HepG2 (cell line): ENCODE measurements at regions not wholly inside any gene's neighbourhood (a gene's known extent, or its start where the extent isn't known, plus 50 kb on each side); places are given as distances from the start of the nearest gene placed in this dataset.

Experiments used
- ATAC-seq: fragments of 200-7000 bp; cut with Tn5 transposase; 3 replicates; pipeline ENCODE4 v1.9.1; 2020; ENCODE audit warnings: mild to moderate bottlenecking, moderate library complexity
- BruUV-seq: library from RNA; stranded (reverse); fragments of 400-500 nt; replicated peaks from 2 replicates; lab custom pipeline; 2021; lab: Mats Ljungman, UMichigan
- CTCF ChIA-PET: fragments of 300-600 bp; formaldehyde crosslinking; extraction: SDS; loops from one replicate; lab custom pipeline; 2021; ENCODE audit warnings: low total read pairs, inconsistent platforms, low intra/inter-chr PET ratio; lab: Yijun Ruan, JAX
- POLR2A ChIA-PET: fragments of 350-600 bp; sonication (Branson Sonifier 250); formaldehyde crosslinking; loops from one replicate; lab custom pipeline; 2020; ENCODE audit warnings: antibody characterized with exemption, inconsistent platforms; lab: Yijun Ruan, JAX
- DNase-seq: peaks from one replicate; pipeline ENCODE4 v3.0.0-alpha.2; 2015; ENCODE audit warnings: low spot score
- FAIRE-seq: peaks from 3 replicates; lab custom pipeline; 2011; peaks lifted over from hg19 to GRCh38; lab: Jason Lieb, UNC
- H2AFZ ChIP-seq: one replicate; pipeline ENCODE4 v1.6.1; 2011; ENCODE audit warnings: low read length, inconsistent platforms
- H3K27ac ChIP-seq: fragments of 300-600 bp; 3 replicates; pipeline ENCODE4 v1.8.0; 2011; ENCODE audit warnings: mixed run types, mild to moderate bottlenecking, mixed read lengths, low read length, inconsistent platforms; ENCODE audit not compliant: insufficient read depth; ENCODE audit errors: extremely low read length
- H3K27me3 ChIP-seq, 2 experiments: fragments of 200-600 bp in 1 of 2; 2 replicates in 1 of 2; 3 replicates in 1 of 2; pipeline versions ENCODE4 v1.6.0 to v1.8.0; 2011; ENCODE audit warnings: low read length in 2 of 2, mild to moderate bottlenecking in 2 of 2, moderate library complexity in 2 of 2, inconsistent platforms in 1 of 2; ENCODE audit not compliant: insufficient read depth in 2 of 2, control insufficient read depth in 1 of 2
- H3K36me3 ChIP-seq, 2 experiments: fragments of 200-600 bp in 1 of 2; replicated peaks in 1 of 2; 2 replicates in 1 of 2; 3 replicates in 1 of 2; pipeline versions ENCODE4 v1.5.1 to v1.8.0; 2011; ENCODE audit warnings: low read length in 2 of 2, inconsistent platforms in 1 of 2; ENCODE audit not compliant: insufficient read depth in 2 of 2, control insufficient read depth in 1 of 2
- H3K4me1 ChIP-seq: 2 replicates; pipeline ENCODE4 v1.5.1; 2012; ENCODE audit warnings: low read length, inconsistent platforms; ENCODE audit not compliant: insufficient read depth
- H3K4me2 ChIP-seq: 2 replicates; pipeline ENCODE4 v1.6.0; 2011; ENCODE audit warnings: low read depth, low read length, inconsistent platforms
- H3K4me3 ChIP-seq, 3 experiments: fragments of 200-600 bp in 1 of 3; sonication (generic), shearing (Covaris generic) in 1 of 3; replicated peaks in 1 of 3; 2 replicates each; pipeline ENCODE4 v1.5.1; 2011 to 2016; ENCODE audit warnings: low read length in 3 of 3, inconsistent platforms in 2 of 3, low read depth in 2 of 3, mild to moderate bottlenecking in 2 of 3, control low read depth in 1 of 3, mixed read lengths in 1 of 3; ENCODE audit not compliant: insufficient read depth in 1 of 3
- H3K79me2 ChIP-seq: one replicate; pipeline ENCODE4 v1.6.1; 2011; ENCODE audit warnings: low read length, inconsistent platforms; ENCODE audit not compliant: insufficient read depth
- H3K9ac ChIP-seq: 2 replicates; pipeline ENCODE4 v1.6.0; 2011; ENCODE audit warnings: mild to moderate bottlenecking, low read depth, low read length, inconsistent platforms; ENCODE audit not compliant: insufficient read depth
- H3K9me3 ChIP-seq: 2 replicates; pipeline ENCODE4 v1.5.1; 2012; ENCODE audit warnings: mild to moderate bottlenecking, low read length
- H4K20me1 ChIP-seq: 2 replicates; pipeline ENCODE4 v1.6.0; 2011; ENCODE audit warnings: inconsistent platforms, mild to moderate bottlenecking, low read length, moderate library complexity; ENCODE audit not compliant: insufficient read depth
- KLF15 ChIP-seq: sonication (generic); formaldehyde crosslinking; IDR thresholded peaks from 2 replicates; pipeline ENCODE4 v1.8.1; 2023; ENCODE audit warnings: borderline replicate concordance, mild to moderate bottlenecking, inconsistent platforms, missing genetic modification reagents, mixed read lengths
- TBX3 ChIP-seq: fragments of 450-650 bp; IDR thresholded peaks from 2 replicates; pipeline ENCODE4 v1.6.1; 2017; ENCODE audit warnings: antibody characterized with exemption, mild to moderate bottlenecking, inconsistent platforms, borderline replicate concordance
- ZBTB3 ChIP-seq: sonication (generic); formaldehyde crosslinking; IDR thresholded peaks from 2 replicates; pipeline ENCODE4 v1.4.0; 2020; ENCODE audit warnings: low read depth, mild to moderate bottlenecking, moderate library complexity, missing genetic modification reagents, borderline replicate concordance
- ZFP36 ChIP-seq: fragments of 150-350 bp; IDR thresholded peaks from 2 replicates; pipeline ENCODE4 v1.6.1; 2018; ENCODE audit warnings: borderline replicate concordance, low read length, low read depth; ENCODE audit not compliant: partially characterized antibody
- ZNF572 ChIP-seq: sonication (generic); formaldehyde crosslinking; IDR thresholded peaks from 2 replicates; pipeline ENCODE4 v1.5.1; 2020; ENCODE audit warnings: mild to moderate bottlenecking, missing genetic modification reagents
- ZNF776 ChIP-seq: sonication (generic); formaldehyde crosslinking; IDR thresholded peaks from 2 replicates; pipeline ENCODE4 v1.4.0; 2020; ENCODE audit warnings: mild to moderate bottlenecking, missing genetic modification reagents
- WGBS: methylation state at CpG from one replicate; pipeline ENCODE4 v1.1.6; 2017; ENCODE audit warnings: low lambda C conversion rate; 5-methylcytosine and 5-hydroxymethylcytosine counted together
- in situ Hi-C: cut with HindIII; loops from 2 replicates; pipeline ENCODE4 v1.10.0; 2017; ENCODE audit warnings: low pct_unique_long_range_greater_than_20kb; ENCODE audit not compliant: extremely low pct_ligation_motif_present
- intact Hi-C: fragments of 100-400 bp; cut with micrococcal nuclease; formaldehyde crosslinking; loops from one replicate; pipeline ENCODE4 v1.10.0; 2022; ENCODE audit not compliant: unreplicated experiment
- TF ChIP-seq, protein P1 (sequence below): sonication (generic); formaldehyde crosslinking; IDR thresholded peaks from 2 replicates; pipeline ENCODE4 v1.5.1; 2020; ENCODE audit warnings: missing genetic modification reagents, mild to moderate bottlenecking, borderline replicate concordance

GRCh38 chr13:40170091-40170490 is 496.4 kb downstream of the FOXO1 start (continued):
- TF ChIP-seq TBX3 (no peak), ZFP36 (no peak), ZBTB3 (CRISPR knock-in tag) (no peak)
- TF ChIP-seq, protein P1, sequence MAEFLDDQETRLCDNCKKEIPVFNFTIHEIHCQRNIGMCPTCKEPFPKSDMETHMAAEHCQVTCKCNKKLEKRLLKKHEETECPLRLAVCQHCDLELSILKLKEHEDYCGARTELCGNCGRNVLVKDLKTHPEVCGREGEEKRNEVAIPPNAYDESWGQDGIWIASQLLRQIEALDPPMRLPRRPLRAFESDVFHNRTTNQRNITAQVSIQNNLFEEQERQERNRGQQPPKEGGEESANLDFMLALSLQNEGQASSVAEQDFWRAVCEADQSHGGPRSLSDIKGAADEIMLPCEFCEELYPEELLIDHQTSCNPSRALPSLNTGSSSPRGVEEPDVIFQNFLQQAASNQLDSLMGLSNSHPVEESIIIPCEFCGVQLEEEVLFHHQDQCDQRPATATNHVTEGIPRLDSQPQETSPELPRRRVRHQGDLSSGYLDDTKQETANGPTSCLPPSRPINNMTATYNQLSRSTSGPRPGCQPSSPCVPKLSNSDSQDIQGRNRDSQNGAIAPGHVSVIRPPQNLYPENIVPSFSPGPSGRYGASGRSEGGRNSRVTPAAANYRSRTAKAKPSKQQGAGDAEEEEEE (CRISPR knock-in tag), result no peak
- TF ChIP-seq, all 625 proteins: peak for 0

- Histone ChIP-seq H3K27me3 (peaks cover 0 to 8% of the 10 kb centered on the region in 2 experiments; a peak in 2 of 5 replicates), H3K9ac (no peak overlapping the region), H3K4me3 (no peak overlapping the region), H3K27ac (no peak overlapping the region), H2AFZ (no peak overlapping the region), H3K4me1 (no peaks in the 10 kb centered on the region), H3K9me3 (no peaks in the 10 kb centered on the region)
- in situ Hi-C loops, result no loop called here
- ATAC-seq (no peak), FAIRE-seq (no peak)
- TF ChIP-seq ZNF776 (CRISPR knock-in tag) (no peak), ZNF572 (CRISPR knock-in tag) (no peak), KLF15 (CRISPR knock-in tag) (no peak)
- TF ChIP-seq, all 625 proteins: peak for 0
- BruUV-seq, result no TSS peak
- POLR2A ChIA-PET, result no interaction called here
- CTCF ChIA-PET, result no interaction called here
- H4K20me1 ChIP-seq, result no peaks in the 10 kb centered on the region
- no peak for DNase-seq
- no peaks in the 10 kb centered on the region for H3K36me3 ChIP-seq
- 50% methylated on average over 2 of the region's 3 CpGs for WGBS
- H3K4me2 ChIP-seq, result no peak overlapping the region
- no peaks in the 10 kb centered on the region for H3K79me2 ChIP-seq
- intact Hi-C loops, result no loop called here
Measured at GRCh38 chr13:40170982-40171381, 495.5 kb downstream of the FOXO1 start.
